Vagina (tissue), 2 donors: ENCODE measurements at regions not wholly inside any gene's neighbourhood (a gene's known extent, or its start where the extent isn't known, plus 50 kb on each side); places are given as distances from the start of the nearest gene placed in this dataset.

Experiments used
- DNase-seq, 2 donors: peaks; one replicate each; pipeline ENCODE4 v3.0.0-alpha.2; 2017; ENCODE audit errors: extremely low spot score in 2 of 2
- H3K27ac ChIP-seq: fragments of 200-600 bp; sonication (generic); one replicate; pipeline ENCODE4 v1.5.1; 2019
- H3K27me3 ChIP-seq: fragments of 200-600 bp; sonication (generic); one replicate; pipeline ENCODE4 v1.5.1; 2019
- H3K36me3 ChIP-seq, 2 donors: fragments of 200-600 bp; sonication (generic); one replicate each; pipeline ENCODE4 v1.5.1; 2017 to 2019
- H3K4me1 ChIP-seq: fragments of 200-600 bp; sonication (generic); one replicate; pipeline ENCODE4 v1.5.1; 2019
- H3K4me3 ChIP-seq, 2 donors: fragments of 200-600 bp; sonication (generic); 1 replicate in 1 of 2; 2 replicates in 1 of 2; pipeline ENCODE4 v1.5.1; 2016 to 2019
- H3K9me3 ChIP-seq: fragments of 200-600 bp; sonication (generic); one replicate; pipeline ENCODE4 v1.5.1; 2019
- CTCF ChIP-seq, 3 experiments: fragments of 450-650 bp in 2 of 3; fragments of 200-600 bp in 1 of 3; sonication (generic) in 1 of 3; IDR thresholded peaks; one replicate each; pipeline ENCODE4 v1.5.1; 2017 to 2019; ENCODE audit warnings: antibody characterized with exemption in 3 of 3, mild to moderate bottlenecking in 2 of 3, moderate library complexity in 2 of 3
- POLR2A ChIP-seq, 2 donors: fragments of 450-650 bp; IDR thresholded peaks; one replicate each; pipeline ENCODE4 v1.6.1; 2017; ENCODE audit warnings: antibody characterized with exemption in 2 of 2, mild to moderate bottlenecking in 2 of 2, moderate library complexity in 2 of 2
- POLR2AphosphoS5 ChIP-seq, 2 donors: sonication (generic); formaldehyde crosslinking; IDR thresholded peaks; one replicate each; pipeline ENCODE4 v1.9.0; 2017; ENCODE audit warnings: antibody characterized with exemption in 2 of 2, mild to moderate bottlenecking in 2 of 2, low read depth in 1 of 2; ENCODE audit not compliant: insufficient read depth in 1 of 2
- intact Hi-C: fragments of 100-400 bp; cut with DNase I; formaldehyde crosslinking; loops from one replicate; pipeline ENCODE4 v1.15.1; 2023

GRCh38 chr2:106996171-106996769, 110.3 kb upstream of the ST6GAL2 start:
- Histone ChIP-seq H3K27ac (no peak overlapping the region), H3K36me3 (no peaks in the 10 kb centered on the region), H3K9me3 (no peaks in the 10 kb centered on the region), H3K27me3 (no peaks in the 10 kb centered on the region), H3K4me1 (no peaks in the 10 kb centered on the region), H3K4me3 (no peak overlapping the region)
- TF ChIP-seq POLR2AphosphoS5 (IDR thresholded peaks at IDR 0.05; ENCODE audit: insufficient read depth in 1 of 2, low read depth in 1 of 2) (no peak), CTCF (IDR thresholded peaks at IDR 0.05) (no peak), POLR2A (IDR thresholded peaks at IDR 0.05) (no peak)
- no peak for DNase-seq
- intact Hi-C loops = no loop called here

- Histone ChIP-seq H3K27ac (no peak overlapping the region), H3K36me3 (no peaks in the 10 kb centered on the region), H3K9me3 (no peaks in the 10 kb centered on the region), H3K4me1 (no peaks in the 10 kb centered on the region), H3K27me3 (no peaks in the 10 kb centered on the region), H3K4me3 (no peak overlapping the region)
- intact Hi-C loops = no loop called here
- no peak for TF ChIP-seq POLR2AphosphoS5 (IDR thresholded peaks at IDR 0.05; ENCODE audit: insufficient read depth in 1 of 2, low read depth in 1 of 2)
- no peak for TF ChIP-seq POLR2A (IDR thresholded peaks at IDR 0.05)
- TF ChIP-seq CTCF (IDR thresholded peaks at IDR 0.05) = no peak
- DNase-seq = no peak
These were observed 111.2 kb upstream of the ST6GAL2 start for GRCh38 chr2:106997204-106997603.

- Histone ChIP-seq H3K36me3 (no peaks in the 10 kb centered on the region), H3K4me3 (no peak overlapping the region), H3K27ac (no peak overlapping the region), H3K9me3 (no peaks in the 10 kb centered on the region), H3K4me1 (no peaks in the 10 kb centered on the region), H3K27me3 (no peaks in the 10 kb centered on the region)
- DNase-seq = no peak
- intact Hi-C loops = no loop called here
- no peak for TF ChIP-seq POLR2A (IDR thresholded peaks at IDR 0.05)
- no peak for TF ChIP-seq CTCF (IDR thresholded peaks at IDR 0.05)
- no peak for TF ChIP-seq POLR2AphosphoS5 (IDR thresholded peaks at IDR 0.05; ENCODE audit: insufficient read depth in 1 of 2, low read depth in 1 of 2)
These were observed 115.1 kb upstream of the ST6GAL2 start for GRCh38 chr2:107001062-107001461.

GRCh38 chr2:107001551-107001950, 115.6 kb upstream of the ST6GAL2 start:
- Histone ChIP-seq H3K4me3 (no peak overlapping the region), H3K27me3 (no peaks in the 10 kb centered on the region), H3K36me3 (no peaks in the 10 kb centered on the region), H3K4me1 (no peaks in the 10 kb centered on the region), H3K9me3 (no peaks in the 10 kb centered on the region), H3K27ac (no peak overlapping the region)
- no peak for TF ChIP-seq POLR2AphosphoS5 (IDR thresholded peaks at IDR 0.05; ENCODE audit: insufficient read depth in 1 of 2, low read depth in 1 of 2)
- TF ChIP-seq POLR2A (IDR thresholded peaks at IDR 0.05) = no peak
- TF ChIP-seq CTCF (IDR thresholded peaks at IDR 0.05) = no peak
- DNase-seq = no peak
- intact Hi-C loops = no loop called here

GRCh38 chr2:107001964-107002696, 116.2 kb upstream of the ST6GAL2 start:
- intact Hi-C loops = no loop called here
- no peaks in the 10 kb centered on the region for H3K36me3 ChIP-seq
- DNase-seq = no peak
- no peaks in the 10 kb centered on the region for H3K27me3 ChIP-seq
- no peak overlapping the region for H3K27ac ChIP-seq
- TF ChIP-seq POLR2AphosphoS5 (IDR thresholded peaks at IDR 0.05; ENCODE audit: insufficient read depth in 1 of 2, low read depth in 1 of 2) (no peak), POLR2A (IDR thresholded peaks at IDR 0.05) (no peak), CTCF (IDR thresholded peaks at IDR 0.05) (no peak)
- no peaks in the 10 kb centered on the region for H3K4me1 ChIP-seq
- H3K9me3 ChIP-seq = no peaks in the 10 kb centered on the region
- no peak overlapping the region for H3K4me3 ChIP-seq
